Stimulated activated CD4-positive, alpha-beta T cell treated with anti-CD3 and anti-CD28 coated beads, Interleukin-1b, Interleukin-23, amount 100 ng/mL, for 1 hour (primary cell): ENCODE measurements at regions not wholly inside any gene's neighbourhood (a gene's known extent, or its start where the extent isn't known, plus 50 kb on each side); places are given as distances from the start of the nearest gene placed in this dataset.
"Not testable (repeated sequence)": the region's sequence is repeated elsewhere in the genome, so short reads cannot be mapped to it uniquely, and the experiment has no call there.

Experiments used
- DNase-seq, 2 donors: peaks; one replicate each; pipeline ENCODE4 v3.0.0-alpha.2; 2020; ENCODE audit warnings: low read depth in 2 of 2

- no peak for DNase-seq
Observed at GRCh38 chr5:160479220-160479619, 57.6 kb downstream of the PTTG1 start.

GRCh38 chr5:160479926-160480325 lies 58.3 kb downstream of the PTTG1 start:
- no peak for DNase-seq

DNA sequence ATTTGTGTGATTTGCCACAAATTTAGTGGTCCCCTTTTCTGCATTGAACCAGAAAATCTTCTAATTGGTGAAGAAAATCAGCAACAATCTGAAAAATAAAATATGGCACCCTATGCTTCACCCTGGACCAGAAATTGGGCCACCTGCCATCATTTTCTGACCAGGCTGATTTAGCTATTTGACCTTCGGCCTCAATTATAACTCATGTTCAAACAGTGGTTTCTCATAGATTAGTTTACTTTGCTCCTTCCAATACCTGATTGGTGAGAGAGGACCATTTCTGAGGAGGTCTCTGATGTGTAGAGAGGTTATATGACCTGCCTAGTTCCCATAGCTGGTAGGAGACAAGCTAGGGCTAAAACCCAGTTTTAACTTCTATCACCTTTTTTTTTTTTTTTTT lies 59.0 kb downstream of the PTTG1 start:
- no peak for DNase-seq

GRCh38 chr5:160484678-160485077 lies 63.0 kb downstream of the PTTG1 start:
- DNase-seq: no peak

DNA sequence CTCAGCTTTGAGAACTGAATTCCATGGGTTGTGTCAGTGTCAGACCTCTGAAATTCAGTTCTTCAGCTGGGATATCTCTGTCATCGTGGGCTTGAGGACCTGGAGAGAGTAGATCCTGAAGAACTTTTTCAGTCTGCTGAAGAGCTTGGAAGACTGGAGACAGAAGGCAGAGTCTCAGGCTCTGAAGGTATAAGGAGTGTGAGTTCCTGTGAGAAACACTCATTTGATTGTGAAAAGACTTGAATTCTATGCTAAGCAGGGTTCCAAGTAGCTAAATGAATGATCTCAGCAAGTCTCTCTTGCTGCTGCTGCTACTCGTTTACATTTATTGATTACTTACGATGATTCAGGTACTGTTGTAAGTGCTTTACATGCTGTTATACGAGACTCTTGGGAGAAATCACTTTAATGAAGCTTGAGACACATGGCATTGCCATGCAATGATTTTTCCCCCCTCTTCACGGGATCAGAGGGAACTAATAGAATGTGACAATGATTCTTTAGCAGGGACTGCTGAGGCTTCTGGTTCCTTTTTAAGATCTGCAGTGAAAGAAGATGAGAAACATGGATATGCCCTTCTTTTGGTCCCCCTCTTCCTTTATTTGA lies 63.8 kb downstream of the PTTG1 start:
- no peak for DNase-seq

GRCh38 chr5:160486573-160486972 lies 64.9 kb downstream of the PTTG1 start:
- DNase-seq: no peak

GRCh38 chr5:160488394-160489325 lies 67.0 kb downstream of the PTTG1 start:
- DNase-seq: no peak

DNA sequence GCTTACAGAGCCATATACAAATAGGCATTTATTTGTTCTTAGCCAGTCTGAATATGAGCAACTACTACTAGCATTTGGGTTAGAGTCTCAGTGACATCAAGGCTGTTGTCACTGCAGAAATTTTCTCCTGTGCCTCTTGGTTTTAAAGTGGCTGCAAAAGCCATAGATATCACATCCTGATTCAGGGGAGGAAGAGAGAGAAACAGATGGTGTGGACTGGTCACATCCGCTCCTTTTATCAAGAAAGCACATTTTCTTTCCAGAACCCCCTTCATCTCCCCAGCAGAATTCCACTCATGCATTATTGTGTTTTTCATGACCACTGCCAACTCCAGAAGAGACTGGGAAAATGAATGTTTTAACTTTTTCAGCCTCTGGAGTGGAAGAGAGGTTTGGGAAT lies 69.8 kb downstream of the PTTG1 start:
- DNase-seq: no peak

DNA sequence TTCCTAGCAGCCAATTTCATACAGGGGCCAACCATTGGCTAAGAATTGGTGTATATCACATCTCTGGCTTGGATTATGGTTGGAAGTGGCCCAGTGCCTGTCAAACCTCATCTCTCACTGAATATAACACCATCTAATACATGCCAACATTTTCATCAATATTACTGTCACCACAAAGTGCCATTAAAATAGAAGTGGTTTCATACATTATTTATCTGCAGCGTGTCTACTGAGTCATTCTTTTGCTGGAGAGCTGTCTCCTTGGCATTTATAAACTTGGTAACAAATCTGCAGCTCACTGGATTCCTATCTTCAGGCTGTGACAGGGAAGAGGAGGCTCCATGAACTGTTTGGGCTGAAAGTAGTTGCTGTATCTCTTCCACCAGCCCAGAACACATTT lies 70.9 kb downstream of the PTTG1 start:
- DNase-seq: no peak

- no peak for DNase-seq
Observed at GRCh38 chr5:160493806-160494338, 72.2 kb downstream of the PTTG1 start.

DNA sequence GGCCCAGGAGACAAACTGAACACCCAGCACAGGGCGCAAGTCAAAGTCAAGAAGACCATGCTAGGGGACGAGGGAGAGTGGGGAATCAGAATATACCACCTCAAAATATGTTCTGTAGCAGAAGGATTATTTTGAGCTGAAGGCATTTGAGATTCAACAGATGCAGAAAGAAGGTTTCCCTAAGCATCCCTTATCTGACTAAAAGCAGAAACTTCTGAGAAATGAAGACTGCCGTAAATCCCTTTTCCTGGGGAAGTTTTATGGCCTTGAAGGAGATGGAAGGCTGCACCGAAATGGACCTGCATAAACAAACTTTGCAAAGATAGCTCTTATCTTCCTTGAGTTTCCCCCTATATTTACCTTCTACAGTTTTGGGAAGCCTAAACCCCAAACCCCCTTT lies 72.8 kb downstream of the PTTG1 start:
- no peak for DNase-seq

DNA sequence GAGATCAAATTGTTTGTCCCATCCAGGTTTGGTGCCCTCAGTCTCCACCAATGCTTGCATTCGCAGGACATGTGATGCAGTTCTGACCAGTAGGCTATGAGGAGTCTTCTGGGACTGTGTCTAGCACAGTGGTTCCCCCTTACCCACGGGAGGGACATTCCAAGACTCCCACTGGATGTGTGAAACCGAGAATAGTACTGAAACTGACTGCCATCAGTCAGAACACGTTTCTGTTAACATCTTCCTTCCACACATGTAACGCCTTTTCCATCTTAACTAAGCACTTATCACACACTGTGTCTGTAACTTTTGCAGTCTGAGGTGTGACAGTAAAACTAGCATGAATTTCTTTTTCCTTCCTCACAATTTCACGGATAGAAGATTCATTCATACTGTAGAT lies 74.7 kb downstream of the PTTG1 start:
- DNase-seq: no peak

DNA sequence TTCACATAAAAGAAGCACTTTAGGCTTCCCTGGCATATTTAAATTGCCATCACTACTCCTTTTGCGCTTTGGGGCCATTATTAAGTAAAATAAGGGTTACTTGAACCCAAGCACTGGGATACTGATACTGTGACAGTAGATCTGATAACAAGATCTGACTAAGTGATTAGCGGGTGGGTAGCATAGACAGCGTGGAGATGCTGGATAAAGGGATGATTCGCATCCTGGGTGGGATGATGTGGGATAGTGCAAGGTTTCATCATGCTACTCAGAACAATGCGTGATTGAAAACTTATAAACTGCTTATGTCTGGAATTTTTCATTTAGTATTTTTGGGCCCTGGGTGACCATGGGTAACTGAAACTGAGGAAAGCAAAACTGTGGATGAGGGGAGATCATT lies 75.1 kb downstream of the PTTG1 start:
- no peak for DNase-seq

GRCh38 chr5:160497878-160498277 lies 76.2 kb downstream of the PTTG1 start:
- DNase-seq: no peak

- not testable (repeated sequence) for DNase-seq
Observed at GRCh38 chr5:160498441-160499043, 76.9 kb downstream of the PTTG1 start.

DNA sequence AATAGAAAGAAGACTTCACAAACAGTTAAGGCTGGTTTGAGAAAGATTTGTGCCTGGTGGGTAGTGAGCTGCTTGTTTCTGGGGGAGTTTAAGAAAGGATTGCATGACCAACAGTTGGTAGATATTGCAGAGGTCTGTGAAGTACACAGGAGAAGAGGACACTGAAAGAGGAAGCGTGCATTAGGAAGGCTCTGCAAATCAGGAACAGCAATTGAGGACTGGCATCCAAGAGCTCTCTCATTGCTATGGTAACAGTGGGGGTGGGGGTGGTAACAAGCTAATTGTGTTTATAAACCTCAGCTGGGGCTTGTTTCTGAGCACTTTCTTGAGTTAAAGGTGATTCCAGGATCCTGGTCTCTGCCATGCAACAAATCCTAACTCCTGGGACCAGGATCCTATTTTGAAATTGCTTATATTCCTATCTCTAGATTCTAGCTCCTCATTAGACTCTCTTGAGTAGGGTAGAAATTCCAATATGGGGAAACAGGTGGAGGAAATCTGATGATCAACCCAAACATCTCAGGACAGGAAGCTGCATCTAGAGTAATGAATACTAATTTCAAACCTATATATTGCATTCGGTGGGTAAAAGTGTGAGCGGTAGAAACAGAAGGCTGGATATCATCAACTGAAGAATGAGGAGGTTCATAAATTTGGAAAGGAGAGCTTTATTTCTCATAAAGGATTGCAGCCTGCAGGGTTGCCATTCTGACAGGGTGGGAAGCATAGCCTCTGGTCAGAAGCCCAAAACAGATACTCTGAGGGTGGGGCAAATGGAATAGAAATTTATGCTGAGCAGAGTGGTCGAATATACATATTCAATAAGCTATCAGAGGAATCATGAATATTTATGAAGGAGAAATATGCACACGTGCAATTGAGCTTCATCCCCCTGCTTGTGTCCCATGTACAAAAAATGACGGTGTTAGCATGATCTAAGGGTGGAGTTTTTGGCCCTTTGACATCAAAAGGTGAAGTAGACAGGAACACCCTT lies 79.4 kb downstream of the PTTG1 start:
- DNase-seq: no peak

- DNase-seq: no peak
Observed at GRCh38 chr5:160504906-160505305, 83.3 kb downstream of the PTTG1 start.

- DNase-seq: peak in 1 of 2 donors; percentile 52
Observed at GRCh38 chr5:160506006-160507004, 84.7 kb downstream of the PTTG1 start.

GRCh38 chr5:160507221-160507721 lies 85.6 kb downstream of the PTTG1 start:
- DNase-seq: no peak
